ENCODE measurements at regions not wholly inside any gene's neighbourhood (a gene's known extent, or its start where the extent isn't known, plus 50 kb on each side); places are given as distances from the start of the nearest gene placed in this dataset.

DNA sequence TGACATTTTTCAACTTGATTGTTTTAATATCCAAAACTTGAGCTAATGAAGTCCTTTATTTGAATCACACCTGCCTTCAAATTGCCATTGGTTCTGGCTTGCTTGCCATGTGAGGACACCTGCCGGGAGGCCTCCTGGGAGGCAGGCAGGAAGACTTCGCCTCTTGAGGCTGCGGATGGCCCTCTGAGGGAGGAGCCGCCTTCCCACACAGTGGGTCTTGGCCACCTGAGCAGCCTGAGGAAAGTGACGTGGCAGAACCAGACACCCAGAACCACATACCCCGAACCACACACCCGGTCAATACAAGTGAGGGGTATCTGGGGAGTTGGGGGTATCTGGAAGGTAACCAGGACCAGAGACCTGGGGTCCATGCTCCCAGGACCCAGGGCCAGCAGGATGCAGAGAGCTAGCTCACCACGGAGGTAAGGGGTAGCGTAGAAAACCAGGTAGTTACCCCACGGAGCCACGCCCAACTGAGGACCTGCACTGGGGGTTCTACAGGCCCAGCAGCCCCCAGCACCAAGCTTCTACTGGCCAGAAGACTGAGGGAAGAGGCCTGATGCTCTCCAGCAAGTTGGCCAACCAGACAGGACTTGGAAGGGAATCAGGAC, 300.5 kb downstream of the TCERG1L start:
- DNase-seq = no peak

DNA sequence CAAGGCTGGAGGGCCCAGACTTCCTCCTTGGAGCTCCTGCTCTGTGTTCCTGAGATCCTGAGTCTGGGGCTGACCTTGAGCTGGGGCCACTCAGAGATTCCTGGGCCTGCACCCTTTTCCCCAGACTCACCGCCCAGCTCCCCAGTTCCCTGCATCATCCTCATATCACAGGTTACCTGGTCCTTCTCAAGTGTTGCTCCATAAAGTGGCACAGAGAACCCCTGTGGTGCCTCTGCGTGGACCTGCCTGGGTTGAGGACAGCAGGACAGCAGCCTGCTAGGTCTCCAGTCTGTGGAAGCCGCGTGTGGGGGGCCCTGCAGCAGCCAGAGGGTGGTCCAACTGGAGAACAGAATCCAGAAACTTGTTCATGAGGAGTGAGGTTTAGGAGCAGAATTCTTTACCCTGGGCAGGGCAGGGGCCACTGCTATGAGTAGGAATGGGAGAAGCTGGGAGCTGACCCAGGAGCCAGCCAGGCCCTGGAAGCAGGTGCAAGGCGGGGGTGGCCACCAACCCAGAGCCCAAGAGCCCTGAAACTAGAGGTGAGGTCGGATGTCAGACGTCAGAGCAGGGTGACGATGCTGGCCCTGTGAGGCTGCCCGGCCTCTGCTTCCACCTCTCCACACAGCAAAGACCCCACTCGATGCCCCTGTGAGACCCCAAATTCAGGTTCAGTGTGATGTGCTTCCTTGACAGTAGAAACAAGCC, 299.4 kb downstream of the TCERG1L start:
- DNase-seq = no peak

DNA sequence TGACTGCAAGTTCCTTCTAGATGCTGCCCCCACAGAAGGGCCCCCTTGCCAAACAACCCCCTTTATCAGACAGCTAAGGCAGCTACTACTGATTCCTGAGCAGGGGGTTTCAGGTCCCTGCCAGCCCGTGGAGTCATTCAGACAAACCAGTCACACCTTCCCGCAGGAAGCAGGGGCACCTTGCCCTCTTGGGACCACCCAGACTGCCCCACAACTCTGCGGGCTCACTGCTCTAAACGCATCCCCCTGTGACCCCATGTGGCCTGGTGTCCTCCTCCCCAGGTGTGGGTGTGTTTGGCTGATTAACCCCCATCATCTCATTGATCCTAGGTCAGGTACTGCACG, 298.9 kb downstream of the TCERG1L start:
- no peak for DNase-seq

DNA sequence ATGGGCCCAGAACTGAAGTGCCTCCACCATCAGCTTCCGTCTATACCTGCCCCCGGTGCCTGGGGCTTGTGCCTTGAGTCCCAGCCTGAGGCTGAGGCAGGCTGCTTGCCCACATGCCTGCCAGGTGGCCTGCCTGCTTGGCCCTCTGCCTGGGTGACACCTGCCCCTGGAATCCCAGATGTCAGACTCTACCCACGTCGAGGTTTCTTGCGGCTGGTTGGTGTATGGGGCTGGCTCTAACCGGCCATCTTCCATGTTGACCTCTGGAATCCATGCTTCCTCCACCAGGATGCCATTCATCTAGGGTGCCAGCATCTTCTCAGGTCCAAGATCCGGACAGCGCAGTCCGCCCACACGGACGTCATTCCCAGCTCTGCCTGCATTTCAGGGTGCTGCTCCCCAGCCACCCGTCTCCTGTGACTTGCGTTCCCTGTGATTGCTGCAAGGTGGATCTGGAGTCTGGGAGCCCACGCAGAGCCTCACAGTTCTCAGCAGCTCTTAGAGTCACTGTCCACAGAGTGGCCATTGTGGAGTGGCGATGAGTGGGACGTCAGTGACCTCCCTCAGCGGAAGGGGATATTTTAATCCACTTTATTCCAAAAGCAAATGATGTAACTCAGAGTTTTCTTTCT, 298.1 kb downstream of the TCERG1L start:
- no peak for DNase-seq

DNA sequence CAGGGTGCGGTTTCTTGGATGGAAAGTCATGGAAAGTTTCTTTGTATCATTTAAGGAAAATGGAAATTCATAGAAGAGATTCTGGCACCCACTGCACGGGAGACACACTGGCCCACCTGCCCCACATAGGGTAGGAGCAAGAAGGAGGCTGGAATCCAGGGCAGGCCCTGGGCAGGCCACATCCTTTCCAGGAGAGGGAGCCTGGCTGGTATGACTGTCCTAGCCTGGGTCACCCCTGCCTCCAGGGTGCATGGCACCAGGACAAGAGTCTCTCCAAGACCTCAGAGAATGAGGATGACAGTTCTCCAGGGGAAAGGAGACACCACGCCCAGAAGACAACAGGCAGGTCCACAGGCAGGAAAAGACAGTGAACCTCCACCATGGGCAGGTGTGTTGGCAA, 297.2 kb downstream of the TCERG1L start:
- no peak for DNase-seq

DNA sequence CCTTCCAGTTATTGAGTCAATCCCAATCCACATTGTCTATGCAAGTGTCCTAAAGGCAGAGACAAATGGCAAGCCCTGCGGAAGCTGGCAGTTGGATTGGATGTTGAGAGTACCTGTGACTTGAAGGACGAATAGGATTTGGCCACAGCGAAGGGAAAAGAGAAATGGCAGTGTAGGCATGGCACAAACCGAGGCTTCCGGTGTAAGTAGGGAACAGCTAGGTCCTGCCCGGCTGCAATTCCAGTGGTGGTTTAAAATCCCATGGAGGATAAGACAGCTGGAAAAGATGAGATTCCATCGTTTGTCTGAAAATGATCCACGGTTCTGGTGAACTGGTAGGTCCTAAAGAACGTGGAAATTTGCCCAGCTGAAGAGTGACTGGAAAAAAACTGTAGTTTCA, 296.2 kb downstream of the TCERG1L start:
- no peak for DNase-seq

DNA sequence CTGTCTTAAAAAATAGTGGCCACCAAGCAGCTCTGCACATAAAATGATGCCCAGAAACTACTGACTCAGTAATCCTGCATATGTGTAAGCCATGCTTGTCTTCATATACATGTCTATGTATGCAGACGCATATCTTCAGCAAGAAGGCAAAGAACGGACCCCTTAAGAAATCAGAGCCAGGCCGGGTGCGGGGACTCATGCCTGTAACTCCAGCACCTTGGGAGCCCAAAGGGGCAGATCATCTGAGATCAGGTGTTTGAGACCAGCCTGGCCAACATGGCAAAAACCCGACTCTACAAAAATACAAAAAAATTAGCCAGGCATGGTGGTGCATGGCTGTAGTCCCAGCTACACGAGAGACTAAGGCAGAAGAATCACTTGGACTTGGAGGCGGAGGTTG, 295.0 kb downstream of the TCERG1L start:
- DNase-seq = no peak

DNA sequence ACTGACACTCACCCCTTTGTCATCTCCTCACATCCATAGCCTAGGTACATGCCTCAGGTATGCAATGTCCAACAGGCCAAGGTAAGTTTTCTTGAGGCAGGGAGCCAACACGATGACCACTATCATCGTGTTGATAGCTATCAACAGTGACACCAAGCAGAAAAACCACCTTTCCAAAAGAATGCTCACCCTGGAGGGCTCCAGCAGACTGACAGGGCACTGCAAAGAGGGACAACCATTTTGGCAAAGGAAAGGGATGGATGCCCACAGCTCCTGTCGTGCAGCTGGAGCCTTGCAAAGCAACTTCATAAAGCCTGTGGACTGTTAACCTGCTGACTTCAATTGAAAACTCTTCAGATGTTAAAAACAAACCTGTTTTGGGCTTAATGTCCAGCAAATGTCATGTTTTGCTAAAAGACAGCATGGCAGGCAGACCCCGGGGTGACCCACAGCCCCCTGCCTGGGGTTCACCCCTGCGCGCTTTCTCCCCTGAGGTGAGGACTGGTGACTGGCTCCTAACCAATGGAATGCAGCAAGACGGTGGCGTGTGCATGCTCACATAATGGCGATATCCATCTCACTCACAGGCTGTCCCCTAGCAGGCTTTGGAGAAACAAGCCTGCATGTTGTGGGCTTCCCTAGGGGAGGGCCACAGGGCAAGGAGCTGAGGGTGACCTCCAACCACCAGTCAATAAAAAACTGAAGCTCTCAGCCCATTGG, 293.8 kb downstream of the TCERG1L start:
- DNase-seq = no peak

DNA sequence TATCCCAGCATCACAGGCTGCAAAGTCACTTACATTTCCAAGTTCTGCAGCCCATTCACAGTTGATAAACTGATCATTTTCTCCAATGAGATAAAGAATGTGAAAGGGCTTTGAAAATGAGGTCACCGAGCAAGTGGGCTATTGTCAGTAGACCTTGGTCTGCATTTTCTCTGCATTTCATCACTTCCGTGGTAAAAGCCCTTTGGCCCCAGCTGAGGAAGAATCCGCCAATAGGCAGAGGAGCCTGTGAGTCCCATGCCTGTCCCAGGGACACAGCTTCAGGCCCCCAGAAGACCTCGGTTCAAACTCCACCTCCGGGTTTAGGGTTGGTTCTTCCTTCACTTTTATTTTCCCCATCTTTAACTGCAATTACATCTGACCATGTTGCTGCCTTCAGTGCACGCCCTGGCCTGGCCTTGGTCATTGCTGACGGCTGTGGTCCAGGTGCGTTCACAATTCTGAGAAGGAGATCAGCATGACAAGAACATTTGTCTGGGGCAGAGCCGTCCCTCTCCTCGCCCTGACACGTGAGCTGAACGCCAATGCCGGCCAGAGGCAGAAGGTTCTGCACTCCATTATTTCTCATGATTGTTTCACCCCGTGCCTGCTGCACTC, 292.5 kb downstream of the TCERG1L start:
- no peak for DNase-seq

DNA sequence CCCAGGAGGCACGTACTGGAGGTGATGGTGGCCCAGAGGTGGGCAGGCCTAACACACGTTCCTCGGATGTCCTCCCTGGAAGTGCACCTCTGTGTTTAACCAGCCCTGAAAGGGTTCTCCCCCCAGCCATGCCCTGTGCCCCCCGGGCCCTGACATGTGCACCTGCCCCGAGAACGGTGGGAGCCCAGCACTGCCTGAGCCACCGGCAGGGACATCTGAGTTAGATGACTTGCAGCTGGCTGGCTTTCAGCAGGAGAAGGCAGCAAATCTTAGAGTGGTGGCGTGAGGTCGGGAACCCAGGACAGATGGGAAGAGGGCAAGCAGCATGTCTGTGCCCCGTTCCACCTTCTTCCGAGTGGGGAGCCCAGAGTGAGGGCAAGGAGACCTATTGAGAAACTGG, 291.8 kb downstream of the TCERG1L start:
- DNase-seq = no peak

DNA sequence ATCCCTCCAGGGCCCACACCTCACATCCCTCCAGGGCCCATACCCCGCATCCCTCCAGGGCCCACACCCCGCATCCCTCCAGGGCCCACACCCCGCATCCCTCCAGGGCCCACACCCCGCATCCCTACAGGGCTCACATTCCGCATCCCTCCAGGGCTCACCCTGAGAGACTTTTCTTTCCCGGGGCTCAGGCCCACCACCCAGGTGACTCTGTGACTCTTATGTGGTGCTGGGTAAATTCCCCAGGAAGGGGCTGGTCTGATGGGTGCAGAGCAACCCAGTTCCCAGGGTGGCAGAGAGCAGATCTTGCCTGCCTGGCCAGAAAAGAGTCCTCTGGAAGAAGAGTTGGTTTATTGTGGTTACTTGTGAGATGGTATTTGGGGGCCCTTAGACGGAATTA, 290.7 kb downstream of the TCERG1L start:
- DNase-seq = no peak

DNA sequence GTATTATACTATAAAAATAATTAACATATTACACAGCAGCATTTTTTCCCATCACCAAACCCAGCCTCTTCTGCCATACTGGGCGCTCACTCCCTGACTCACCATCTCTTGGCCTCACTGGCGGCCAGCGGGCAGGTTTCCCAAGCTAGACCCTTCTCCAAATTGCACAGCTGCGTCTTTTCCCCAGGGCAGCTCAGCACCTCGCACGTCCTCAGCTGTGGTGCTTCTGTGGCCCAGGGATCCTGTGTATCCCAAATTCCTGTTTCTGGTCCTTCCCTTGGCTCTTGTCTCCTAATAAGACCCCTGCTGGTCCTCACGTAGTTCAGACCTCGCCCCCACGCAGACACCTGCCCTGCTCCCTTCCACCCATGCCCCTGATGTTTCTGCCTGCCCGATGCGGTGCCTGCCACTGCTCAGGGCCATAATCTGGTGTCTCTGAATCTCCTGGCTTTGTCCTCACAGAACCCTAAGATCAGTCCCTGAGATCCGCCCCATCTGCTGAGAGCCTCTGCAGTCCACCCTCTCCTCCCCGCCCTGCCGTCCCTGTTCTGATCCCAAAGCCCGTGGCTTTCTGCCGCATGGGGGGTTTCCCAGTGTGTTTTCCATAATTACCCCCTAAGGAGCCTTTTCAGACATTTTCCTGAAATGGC, 290.1 kb downstream of the TCERG1L start:
- DNase-seq = no peak

DNA sequence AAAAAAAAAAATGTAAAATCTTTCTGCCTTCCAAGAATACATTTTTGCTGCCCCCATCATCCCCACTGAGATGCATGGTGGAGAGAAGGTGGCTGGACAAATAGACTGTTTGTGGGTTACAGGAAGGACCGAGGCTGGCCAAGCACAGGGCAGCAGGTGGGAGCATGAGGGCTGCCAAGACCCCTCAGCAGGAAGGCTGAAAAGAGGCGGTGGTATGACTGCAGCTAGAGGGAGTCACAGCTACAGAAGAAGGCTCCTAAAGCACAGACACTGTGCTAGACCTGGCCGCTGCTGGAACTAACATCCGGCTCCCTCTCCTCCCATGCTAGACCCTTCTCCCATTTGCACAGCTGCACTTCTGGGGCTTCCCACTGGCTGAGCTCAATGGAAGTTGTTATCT, 289.6 kb downstream of the TCERG1L start:
- DNase-seq = no peak

DNA sequence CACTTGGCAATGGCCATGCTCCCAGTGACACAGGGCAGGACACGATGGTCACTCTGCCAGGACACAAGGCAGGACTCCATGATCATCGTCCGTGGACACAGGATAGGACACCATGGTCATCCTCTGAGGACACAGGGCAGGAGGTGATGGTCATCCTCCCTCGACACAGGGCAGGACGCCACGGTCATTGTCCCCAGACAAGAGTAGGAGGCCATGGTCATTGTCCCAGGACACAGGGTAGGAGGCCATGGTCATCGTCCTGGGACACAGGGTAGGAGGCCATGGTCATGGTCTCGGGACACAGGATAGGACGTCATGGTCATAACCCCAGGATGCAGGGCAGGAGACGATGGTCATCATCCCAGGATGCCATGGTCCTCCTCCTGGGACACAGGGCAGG, 289.2 kb downstream of the TCERG1L start:
- no peak for DNase-seq

DNA sequence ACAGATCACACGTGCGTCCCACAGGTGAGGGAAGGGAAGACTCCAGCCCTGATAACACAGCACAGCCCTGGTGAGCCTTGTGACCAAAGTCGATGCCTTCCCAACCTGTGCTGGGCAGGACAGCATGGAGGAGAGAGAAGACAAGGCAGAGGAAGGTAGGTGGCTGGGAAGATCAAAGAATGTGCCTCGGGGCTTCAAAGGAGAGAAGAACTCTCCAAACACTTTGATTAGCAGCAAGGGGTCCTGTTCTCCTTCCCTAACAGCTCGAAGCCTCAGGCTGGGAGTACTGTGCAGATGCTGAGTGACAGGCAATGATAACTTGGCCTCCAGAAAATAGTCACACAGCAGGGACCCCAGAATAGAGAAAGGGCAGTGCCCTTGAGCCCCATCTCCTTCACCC, 288.5 kb downstream of the TCERG1L start:
- DNase-seq = no peak

DNA sequence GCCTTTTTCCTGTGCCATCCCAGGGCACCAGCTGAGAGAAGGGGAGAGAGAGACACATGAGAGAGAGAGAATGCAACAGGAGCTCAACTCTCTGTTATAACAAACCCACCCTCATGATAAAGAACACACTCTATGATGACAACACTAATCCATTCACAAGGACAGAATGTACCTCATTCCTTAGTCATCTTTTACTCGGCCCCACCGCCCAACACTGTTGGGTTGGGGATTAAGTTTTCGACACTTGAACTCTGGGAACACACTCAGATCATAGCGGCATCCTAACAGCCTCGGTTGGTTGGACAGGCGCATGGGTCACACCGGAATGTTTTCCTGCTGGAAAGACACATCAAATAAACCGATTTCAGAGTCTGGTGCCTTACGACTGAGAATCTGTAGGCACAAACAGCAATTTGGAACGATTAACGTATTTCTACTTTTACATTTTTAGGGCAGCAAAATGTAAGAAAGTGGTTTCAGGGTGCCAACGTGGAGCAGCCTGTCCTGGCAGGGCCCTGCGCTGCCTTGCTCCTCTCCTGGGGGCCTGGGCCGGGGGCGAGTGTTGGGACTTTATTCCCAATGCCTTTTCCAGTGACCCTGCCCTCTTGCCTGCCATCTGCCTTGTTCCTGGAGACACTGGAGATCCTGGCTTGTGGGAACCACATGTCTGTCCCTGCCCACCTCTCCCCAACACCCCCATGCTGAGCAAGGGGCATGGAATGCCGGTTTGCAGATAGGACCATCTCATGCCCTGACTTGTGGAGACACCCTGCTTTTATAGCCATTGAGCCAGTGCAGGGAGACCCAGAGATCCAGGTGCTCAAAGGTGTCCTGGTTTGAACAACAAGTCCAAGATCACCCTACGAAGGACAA, 287.0 kb downstream of the TCERG1L start:
- DNase-seq = no peak

DNA sequence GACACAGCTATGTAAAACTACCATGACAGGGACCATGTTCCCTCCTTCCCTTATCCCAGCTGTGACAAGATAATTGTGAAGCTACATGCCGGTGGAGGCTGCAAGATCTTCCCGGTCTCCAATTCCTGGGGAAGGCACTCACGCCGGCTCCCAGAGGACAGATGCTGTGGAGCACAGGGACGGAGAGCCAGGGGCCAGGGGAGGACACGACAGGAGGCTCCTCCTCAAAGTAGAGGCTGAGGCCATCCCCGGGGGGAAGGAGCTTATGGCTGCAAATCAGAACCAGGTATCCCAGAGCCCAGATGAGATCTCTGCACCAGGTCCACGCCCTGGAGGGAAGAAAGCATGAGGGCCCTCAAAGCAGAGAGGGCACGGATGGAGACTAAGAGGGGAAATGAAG, 286.2 kb downstream of the TCERG1L start:
- DNase-seq = no peak

DNA sequence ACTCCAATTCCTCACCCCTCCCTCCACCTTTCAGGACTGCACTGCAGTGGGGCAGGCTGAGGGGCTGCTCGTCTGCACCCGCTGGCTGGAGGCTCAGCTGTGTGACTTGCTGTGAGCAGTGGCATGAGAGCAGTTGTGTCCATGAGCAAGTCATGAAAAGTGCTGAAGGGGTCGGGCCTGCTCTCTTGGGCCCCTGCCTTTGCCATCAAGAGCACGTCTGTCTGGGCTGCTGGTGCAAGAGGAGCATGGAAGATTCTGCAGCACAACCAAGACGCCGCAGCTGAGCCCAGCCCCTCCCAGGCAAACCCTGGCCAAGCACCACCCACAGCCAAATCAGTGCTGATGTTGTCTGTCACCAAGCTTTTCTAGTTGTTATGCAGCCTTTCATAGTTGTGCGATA, 284.3 kb downstream of the TCERG1L start:
- no peak for DNase-seq

DNA sequence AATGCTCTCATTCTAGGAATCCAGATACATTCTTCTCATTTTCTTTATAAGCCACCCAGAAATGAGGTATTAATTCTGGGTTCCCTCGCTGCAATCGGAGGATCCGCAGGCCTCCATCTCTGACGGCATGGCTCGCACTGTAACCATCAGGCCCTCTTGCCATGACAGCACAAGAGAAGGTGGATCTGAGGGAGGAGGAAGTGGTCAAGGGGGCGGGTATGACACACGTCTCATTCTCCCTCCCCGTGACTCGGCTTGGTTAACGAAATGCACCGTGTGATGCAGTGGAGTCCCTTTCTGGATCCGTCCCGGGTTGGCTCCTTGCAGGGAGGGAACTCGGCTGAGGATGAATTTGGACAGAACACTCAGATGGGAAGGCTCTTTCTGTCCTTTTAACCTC, 280.2 kb downstream of the TCERG1L start:
- no peak for DNase-seq

DNA sequence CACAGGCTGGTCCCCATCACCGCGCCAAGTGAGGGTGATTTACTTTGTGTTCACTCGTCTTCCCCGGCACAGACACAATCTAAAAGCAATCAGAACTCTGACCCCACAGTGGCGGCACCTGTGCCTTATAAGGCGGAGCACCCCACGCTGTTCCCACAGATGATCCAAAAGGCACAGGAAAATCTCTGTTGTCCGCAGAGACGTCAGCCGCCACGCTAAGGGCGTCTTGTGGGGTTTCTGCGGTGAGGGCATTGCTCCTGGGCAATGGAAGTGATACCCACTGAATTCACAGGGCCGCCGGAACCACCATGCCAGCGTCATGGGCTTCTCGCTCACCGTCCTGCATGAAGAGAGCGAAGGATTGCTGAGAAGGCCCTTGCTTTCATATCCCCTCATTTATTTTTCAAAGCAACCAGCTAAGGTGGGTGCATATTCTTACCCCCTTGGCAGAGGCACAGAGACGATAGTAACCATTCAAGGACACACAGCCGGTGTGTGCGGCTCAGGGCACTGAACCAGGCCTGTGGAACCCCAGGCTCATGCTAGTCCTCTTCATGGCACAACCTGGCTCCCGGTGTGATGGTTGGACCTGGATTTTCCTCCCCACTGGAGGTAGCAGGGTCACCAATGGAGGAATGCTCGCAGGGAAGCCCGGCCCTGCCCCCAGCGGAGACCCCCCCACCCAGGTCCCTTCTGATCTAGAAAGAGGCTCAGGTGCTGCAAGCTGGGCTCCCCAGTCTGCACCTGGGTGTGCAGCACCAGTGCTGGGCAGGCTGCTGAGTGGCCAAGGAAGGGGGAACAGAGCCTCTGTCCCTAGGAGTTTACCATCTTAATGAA, 279.0 kb downstream of the TCERG1L start:
- DNase-seq = no peak

All from activated CD4-positive, alpha-beta T cell treated with anti-CD3 and anti-CD28 coated beads, Interleukin-2, amount 50 U/mL, for 1 hour (primary cell).